Transverse colon (tissue), 4 donors: ENCODE measurements at regions not wholly inside any gene's neighbourhood (a gene's known extent, or its start where the extent isn't known, plus 50 kb on each side); places are given as distances from the start of the nearest gene placed in this dataset.

Experiments
- DNase-seq: peaks from one replicate; pipeline ENCODE4 v3.0.0-alpha.2; 2019
- H3K27ac ChIP-seq, 4 donors: fragments of 200-600 bp; sonication (generic); 2 replicates each; pipeline ENCODE4 v1.5.1; 2016 to 2018; ENCODE audit warnings: inconsistent platforms in 4 of 4
- H3K27me3 ChIP-seq: fragments of 200-600 bp; sonication (generic); 2 replicates; pipeline ENCODE4 v1.5.1; 2017; ENCODE audit warnings: inconsistent platforms
- H3K36me3 ChIP-seq, 4 donors: fragments of 200-600 bp; sonication (generic); 2 replicates each; pipeline ENCODE4 v1.5.1; 2017 to 2019; ENCODE audit warnings: inconsistent platforms in 4 of 4
- H3K4me1 ChIP-seq, 4 donors: fragments of 200-600 bp; sonication (generic); 2 replicates each; pipeline ENCODE4 v1.5.1; 2017 to 2020; ENCODE audit warnings: inconsistent platforms in 4 of 4
- H3K4me3 ChIP-seq, 4 donors: fragments of 200-600 bp; sonication (generic); 1 replicate in 1 of 4; 2 replicates in 3 of 4; pipeline versions ENCODE4 v1.5.1 to v1.6.1; 2017 to 2019; ENCODE audit warnings: inconsistent platforms in 4 of 4
- H3K9me3 ChIP-seq, 2 donors: fragments of 200-600 bp; sonication (generic); 2 replicates each; pipeline ENCODE4 v1.5.1; 2017 to 2019; ENCODE audit warnings: inconsistent platforms in 2 of 2
- CTCF ChIP-seq, 5 experiments: fragments of 200-600 bp in 3 of 5; fragments of 450-650 bp in 2 of 5; sonication (generic) in 3 of 5; IDR thresholded peaks; 1 replicate in 2 of 5; 2 replicates in 3 of 5; pipeline ENCODE4 v1.5.1; 2016 to 2017; ENCODE audit warnings: antibody characterized with exemption in 5 of 5, inconsistent platforms in 3 of 5, mild to moderate bottlenecking in 2 of 5, moderate library complexity in 1 of 5
- EP300 ChIP-seq: sonication (generic); formaldehyde crosslinking; IDR thresholded peaks from one replicate; pipeline ENCODE4 v1.6.1; 2017; ENCODE audit warnings: antibody characterized with exemption, low read depth
- POLR2A ChIP-seq: fragments of 450-650 bp; IDR thresholded peaks from one replicate; pipeline ENCODE4 v1.6.1; 2016; ENCODE audit warnings: antibody characterized with exemption, mild to moderate bottlenecking, moderate library complexity
- POLR2AphosphoS5 ChIP-seq, 3 donors: sonication (generic); formaldehyde crosslinking; IDR thresholded peaks; one replicate each; pipeline ENCODE4 v1.6.1; 2016; ENCODE audit warnings: antibody characterized with exemption in 3 of 3
- WGBS, 2 donors: methylation state at CpG; one replicate each; pipeline ENCODE4 v1.1.5; 2018; ENCODE audit warnings: low coverage in 1 of 2; 5-methylcytosine and 5-hydroxymethylcytosine counted together
- in situ Hi-C, 4 donors: fragments of 200-750 bp; cut with MboI; loops; one replicate each; pipeline versions ENCODE4 v1.15.0 to v1.15.1; 2017; ENCODE audit warnings: low sequenced_read_pairs in 3 of 4, low pct_ligation_motif_present in 1 of 4, low pct_unique_long_range_greater_than_20kb in 1 of 4
- intact Hi-C: fragments of 100-400 bp; cut with DNase I; formaldehyde crosslinking; loops from one replicate; pipeline ENCODE4 v1.15.1; 2023; ENCODE audit warnings: low total_unique reads

GRCh38 chr4:164485136-164485535 is 268.8 kb upstream of the SMIM31 start:
- in situ Hi-C loops (no loop called here), intact Hi-C loops (no loop called here)
- H3K27ac ChIP-seq = no peak overlapping the region
- H3K9me3 ChIP-seq = no peaks in the 10 kb centered on the region
- H3K36me3 ChIP-seq = no peaks in the 10 kb centered on the region
- no peak for DNase-seq
- TF ChIP-seq POLR2AphosphoS5 (IDR thresholded peaks at IDR 0.05) (no peak), POLR2A (no peak), EP300 (no peak), CTCF (IDR thresholded peaks at IDR 0.05) (no peak)
- no peaks in the 10 kb centered on the region for H3K27me3 ChIP-seq
- no peaks in the 10 kb centered on the region for H3K4me1 ChIP-seq
- whole genome bisulfite sequencing, 2 donors = 54 to 55% methylated on average over 1 of the region's 1 CpG
- H3K4me3 ChIP-seq = no peak overlapping the region

DNA sequence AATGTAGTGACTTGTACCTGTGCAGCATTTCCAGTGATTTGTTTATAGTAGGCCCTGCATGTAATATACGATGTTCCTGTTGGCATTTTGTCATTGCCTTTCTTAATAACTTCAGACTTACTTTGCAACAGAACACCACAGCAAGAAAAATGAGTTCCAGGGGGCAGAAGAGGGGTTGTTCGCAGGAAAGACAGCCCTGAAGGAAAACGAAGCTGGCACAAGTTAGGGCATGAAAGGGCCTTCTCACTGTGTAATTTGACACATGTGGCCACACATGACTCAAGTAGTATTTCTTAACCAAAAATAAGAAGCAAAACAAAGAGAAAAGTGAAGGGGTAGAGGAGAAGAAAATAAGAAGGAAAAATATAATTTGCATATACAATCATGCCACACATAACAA is 265.8 kb upstream of the SMIM31 start:
- Histone ChIP-seq H3K4me3 (no peak overlapping the region), H3K27ac (no peak overlapping the region), H3K36me3 (no peaks in the 10 kb centered on the region), H3K9me3 (no peaks in the 10 kb centered on the region), H3K27me3 (no peaks in the 10 kb centered on the region), H3K4me1 (no peaks in the 10 kb centered on the region)
- WGBS, 2 donors = 30 to 54% methylated on average over 2 to 3 of the region's 3 CpGs
- TF ChIP-seq POLR2A (no peak), CTCF (IDR thresholded peaks at IDR 0.05) (no peak), EP300 (no peak), POLR2AphosphoS5 (IDR thresholded peaks at IDR 0.05) (no peak)
- in situ Hi-C loops = no loop called here
- DNase-seq = no peak
- intact Hi-C loops = no loop called here

- intact Hi-C loops = no loop called here
Measured at GRCh38 chr4:164501074-164501473, 252.9 kb upstream of the SMIM31 start.

DNA sequence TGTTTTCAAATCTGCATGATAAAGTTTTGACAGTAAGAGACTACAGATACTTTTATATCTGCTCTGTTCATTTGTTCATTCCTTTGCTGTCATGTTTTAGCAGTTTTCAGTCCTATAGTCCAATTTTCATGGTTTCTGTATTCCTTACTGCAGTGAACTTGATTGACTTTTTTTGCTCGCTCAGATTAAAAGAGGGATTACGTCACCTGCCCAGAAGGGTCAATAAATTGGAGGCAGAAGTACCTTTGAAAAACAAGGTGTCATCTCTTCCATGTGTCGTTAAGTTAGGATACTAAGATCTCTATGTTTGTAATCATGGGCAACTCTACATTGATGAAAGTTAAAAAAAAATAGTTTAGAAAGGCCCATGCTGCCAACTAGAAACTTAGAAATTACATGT is 250.1 kb upstream of the SMIM31 start:
- no peak overlapping the region for H3K27ac ChIP-seq
- no peaks in the 10 kb centered on the region for H3K36me3 ChIP-seq
- no peak overlapping the region for H3K4me3 ChIP-seq
- H3K9me3 ChIP-seq = no peaks in the 10 kb centered on the region
- no peaks in the 10 kb centered on the region for H3K27me3 ChIP-seq
- intact Hi-C loops = no loop called here
- DNase-seq = no peak
- in situ Hi-C loops = no loop called here
- no peak for TF ChIP-seq CTCF (IDR thresholded peaks at IDR 0.05)
- TF ChIP-seq POLR2AphosphoS5 (IDR thresholded peaks at IDR 0.05) = no peak
- TF ChIP-seq EP300 = no peak
- no peak for TF ChIP-seq POLR2A
- no peaks in the 10 kb centered on the region for H3K4me1 ChIP-seq
- WGBS, 2 donors = 48 to 57% methylated on average over 3 of the region's 3 CpGs

More at GRCh38 chr4:164501074-164501473, 252.9 kb upstream of the SMIM31 start:
- H3K4me3 ChIP-seq = no peak overlapping the region
- no peaks in the 10 kb centered on the region for H3K9me3 ChIP-seq
- DNase-seq = no peak
- in situ Hi-C loops = no loop called here
- no peak for TF ChIP-seq CTCF (IDR thresholded peaks at IDR 0.05)
- TF ChIP-seq POLR2A = no peak
- TF ChIP-seq EP300 = no peak
- no peak for TF ChIP-seq POLR2AphosphoS5 (IDR thresholded peaks at IDR 0.05)
- H3K27ac ChIP-seq = no peak overlapping the region
- H3K4me1 ChIP-seq = no peaks in the 10 kb centered on the region
- no peaks in the 10 kb centered on the region for H3K36me3 ChIP-seq
- H3K27me3 ChIP-seq = no peaks in the 10 kb centered on the region
